ENCODE measurements at regions not wholly inside any gene's neighbourhood (a gene's known extent, or its start where the extent isn't known, plus 50 kb on each side); places are given as distances from the start of the nearest gene placed in this dataset.

GRCh38 chr5:116389601-116390000 lies 185.0 kb downstream of the SEMA6A start:
- H4K20me1 ChIP-seq (ENCODE audit: insufficient read depth, low read length), result no peaks in the 10 kb centered on the region
- ATAC-seq (no peak), DNase-seq (ENCODE audit: low spot score) (no peak), FAIRE-seq (no peak)
- ChIA-PET POLR2A (no interaction called here), CTCF (ENCODE audit: low intra/inter-chr PET ratio, low total read pairs) (no interaction called here)
- H3K27me3 ChIP-seq (ENCODE audit: control insufficient read depth in 1 of 2, insufficient read depth in 2 of 2, low read length in 2 of 2), result no peaks in the 10 kb centered on the region
- 100% methylated on average over 1 of the region's 1 CpG for WGBS (ENCODE audit: low lambda C conversion rate)
- no peaks in the 10 kb centered on the region for H3K4me1 ChIP-seq (ENCODE audit: insufficient read depth, low read length)
- in situ Hi-C loops (cut with HindIII; ENCODE audit: extremely low pct_ligation_motif_present, low pct_unique_long_range_greater_than_20kb), result no loop called here
- intact Hi-C loops (cut with micrococcal nuclease; ENCODE audit: unreplicated experiment), result no loop called here
- H3K9ac ChIP-seq (ENCODE audit: insufficient read depth, low read depth, low read length), result no peak overlapping the region
- TF ChIP-seq ZHX2 (IDR thresholded peaks at IDR 0.05; ENCODE audit: low read depth) (no peak), ZHX2 (CRISPR knock-in tag; IDR thresholded peaks at IDR 0.05; ENCODE audit: borderline replicate concordance) (no peak), THAP8 (CRISPR knock-in tag; IDR thresholded peaks at IDR 0.05; ENCODE audit: borderline replicate concordance) (no peak), MTA3 (CRISPR knock-in tag; IDR thresholded peaks at IDR 0.05) (no peak), ZNF772 (CRISPR knock-in tag; IDR thresholded peaks at IDR 0.05) (no peak), LBX2 (CRISPR knock-in tag; IDR thresholded peaks at IDR 0.05; ENCODE audit: borderline replicate concordance) (no peak), ZUFSP (CRISPR knock-in tag; IDR thresholded peaks at IDR 0.05; ENCODE audit: borderline replicate concordance) (no peak), ZNF597 (CRISPR knock-in tag; IDR thresholded peaks at IDR 0.05) (no peak), ZBTB1 (CRISPR knock-in tag; IDR thresholded peaks at IDR 0.05; ENCODE audit: borderline replicate concordance) (no peak), ZSCAN25 (CRISPR knock-in tag; IDR thresholded peaks at IDR 0.05) (no peak), MED8 (CRISPR knock-in tag; IDR thresholded peaks at IDR 0.05; ENCODE audit: insufficient replicate concordance) (no peak)
- no peak overlapping the region for H2AFZ ChIP-seq (ENCODE audit: low read length)
- BruUV-seq (replicated peaks), result no TSS peak
- no peaks in the 10 kb centered on the region for H3K79me2 ChIP-seq (ENCODE audit: insufficient read depth, low read length)
- H3K36me3 ChIP-seq (replicated peaks in 1 of 2; ENCODE audit: control insufficient read depth in 1 of 2, insufficient read depth in 2 of 2, low read length in 2 of 2), result no peaks in the 10 kb centered on the region
- no peak overlapping the region for H3K27ac ChIP-seq (ENCODE audit: extremely low read length, insufficient read depth, low read length)
- no peaks in the 10 kb centered on the region for H3K9me3 ChIP-seq (ENCODE audit: low read length)
- no peak overlapping the region for H3K4me3 ChIP-seq (replicated peaks in 1 of 3; ENCODE audit: insufficient read depth in 1 of 3, low read depth in 2 of 3, low read length in 3 of 3)
- H3K4me2 ChIP-seq (ENCODE audit: low read depth, low read length), result no peak overlapping the region
